Keratinocyte (primary cell): ENCODE measurements at regions not wholly inside any gene's neighbourhood (a gene's known extent, or its start where the extent isn't known, plus 50 kb on each side); places are given as distances from the start of the nearest gene placed in this dataset.

Experiments
- DNase-seq: peaks from one replicate; pipeline ENCODE4 v3.0.0-alpha.2; 2011; ENCODE audit warnings: low read depth, missing footprints, low spot score
- FAIRE-seq: peaks from 2 replicates; lab custom pipeline; 2011; peaks lifted over from hg19 to GRCh38; lab: Jason Lieb, UNC
- H2AFZ ChIP-seq: 2 replicates; pipeline ENCODE4 v1.6.0; 2012; ENCODE audit warnings: low read length, control low read depth, inconsistent platforms; ENCODE audit not compliant: control insufficient read depth
- H3K27ac ChIP-seq: 2 replicates; pipeline ENCODE4 v1.5.1; 2011; ENCODE audit warnings: low read length; ENCODE audit not compliant: control insufficient read depth, insufficient read depth
- H3K27me3 ChIP-seq: 3 replicates; pipeline ENCODE4 v1.6.0; 2011; ENCODE audit warnings: low read length; ENCODE audit not compliant: control insufficient read depth, insufficient read depth; ENCODE audit errors: extremely low read depth
- H3K36me3 ChIP-seq, 2 experiments: 2 replicates in 1 of 2; 3 replicates in 1 of 2; pipeline ENCODE4 v1.5.1; 2011; ENCODE audit warnings: low read length in 2 of 2, mild to moderate bottlenecking in 1 of 2; ENCODE audit not compliant: control insufficient read depth in 2 of 2, insufficient read depth in 2 of 2; ENCODE audit errors: extremely low read depth in 1 of 2
- H3K4me1 ChIP-seq: 3 replicates; pipeline ENCODE4 v1.5.1; 2011; ENCODE audit warnings: low read length; ENCODE audit not compliant: control insufficient read depth, insufficient read depth; ENCODE audit errors: extremely low read depth
- H3K4me2 ChIP-seq: 3 replicates; pipeline ENCODE4 v1.6.0; 2011; ENCODE audit warnings: low read depth, low read length; ENCODE audit not compliant: control insufficient read depth, insufficient read depth; ENCODE audit errors: extremely low read depth
- H3K4me3 ChIP-seq, 3 experiments: fragments of 200-600 bp in 1 of 3; sonication (generic) in 1 of 3; 2 replicates in 2 of 3; 3 replicates in 1 of 3; pipeline ENCODE4 v1.5.1; 2011 to 2016; ENCODE audit warnings: low read length in 3 of 3, mild to moderate bottlenecking in 3 of 3, control low read depth in 2 of 3, inconsistent platforms in 1 of 3, low read depth in 1 of 3, mixed read lengths in 1 of 3, mixed run types in 1 of 3, moderate library complexity in 1 of 3; ENCODE audit not compliant: control insufficient read depth in 2 of 3, insufficient read depth in 2 of 3; ENCODE audit errors: extremely low read depth in 1 of 3
- H3K79me2 ChIP-seq: 2 replicates; pipeline ENCODE4 v1.6.0; 2012; ENCODE audit warnings: low read length; ENCODE audit not compliant: control insufficient read depth, insufficient read depth
- H3K9ac ChIP-seq: 3 replicates; pipeline ENCODE4 v1.6.0; 2011; ENCODE audit warnings: low read length; ENCODE audit not compliant: control insufficient read depth, insufficient read depth; ENCODE audit errors: extremely low read depth
- H3K9me1 ChIP-seq: 3 replicates; pipeline ENCODE4 v1.6.0; 2011; ENCODE audit warnings: low read length; ENCODE audit not compliant: control insufficient read depth, insufficient read depth; ENCODE audit errors: extremely low read depth
- H3K9me3 ChIP-seq: 2 replicates; pipeline ENCODE4 v1.5.1; 2012; ENCODE audit warnings: low read depth, low read length; ENCODE audit not compliant: control insufficient read depth
- H4K20me1 ChIP-seq: 3 replicates; pipeline ENCODE4 v1.6.0; 2011; ENCODE audit warnings: low read length; ENCODE audit not compliant: control insufficient read depth, insufficient read depth; ENCODE audit errors: extremely low read depth
- EZH2 ChIP-seq: IDR thresholded peaks from one replicate; pipeline ENCODE4 v1.6.1; 2012; ENCODE audit warnings: inconsistent platforms, mild to moderate bottlenecking, low read length, moderate library complexity
- dilution Hi-C: fragments of 300-500 bp; cut with MboI; formaldehyde crosslinking; loops from one replicate; pipeline ENCODE4 v1.7.0; 2020; ENCODE audit warnings: low sequenced_read_pairs; ENCODE audit not compliant: extremely low pct_ligation_motif_present
- TF ChIP-seq, protein P1 (sequence below), 3 experiments: IDR thresholded peaks in 1 of 3; conservative IDR thresholded peaks in 1 of 3; optimal IDR thresholded peaks in 1 of 3; 2 replicates in 2 of 3; 3 replicates in 1 of 3; pipeline versions ENCODE3 to v1.5.1; 2011; ENCODE audit warnings: low read length in 3 of 3, mild to moderate bottlenecking in 3 of 3, moderate library complexity in 2 of 3, control low read depth in 1 of 3, inconsistent platforms in 1 of 3; ENCODE audit not compliant: insufficient read depth in 2 of 3; ENCODE audit errors: extremely low read depth in 1 of 3

- Histone ChIP-seq H3K4me3 (no peak overlapping the region), H3K9me1 (no peaks in the 10 kb centered on the region), H3K9ac (no peak overlapping the region), H3K36me3 (no peaks in the 10 kb centered on the region), H4K20me1 (no peaks in the 10 kb centered on the region), H3K9me3 (no peaks in the 10 kb centered on the region), H2AFZ (no peak overlapping the region), H3K79me2 (no peaks in the 10 kb centered on the region), H3K27ac (no peak overlapping the region), H3K27me3 (no peaks in the 10 kb centered on the region), H3K4me2 (no peak overlapping the region), H3K4me1 (no peaks in the 10 kb centered on the region)
- dilution Hi-C loops, result no loop called here
- FAIRE-seq (no peak), DNase-seq (no peak)
- TF ChIP-seq, protein P1, sequence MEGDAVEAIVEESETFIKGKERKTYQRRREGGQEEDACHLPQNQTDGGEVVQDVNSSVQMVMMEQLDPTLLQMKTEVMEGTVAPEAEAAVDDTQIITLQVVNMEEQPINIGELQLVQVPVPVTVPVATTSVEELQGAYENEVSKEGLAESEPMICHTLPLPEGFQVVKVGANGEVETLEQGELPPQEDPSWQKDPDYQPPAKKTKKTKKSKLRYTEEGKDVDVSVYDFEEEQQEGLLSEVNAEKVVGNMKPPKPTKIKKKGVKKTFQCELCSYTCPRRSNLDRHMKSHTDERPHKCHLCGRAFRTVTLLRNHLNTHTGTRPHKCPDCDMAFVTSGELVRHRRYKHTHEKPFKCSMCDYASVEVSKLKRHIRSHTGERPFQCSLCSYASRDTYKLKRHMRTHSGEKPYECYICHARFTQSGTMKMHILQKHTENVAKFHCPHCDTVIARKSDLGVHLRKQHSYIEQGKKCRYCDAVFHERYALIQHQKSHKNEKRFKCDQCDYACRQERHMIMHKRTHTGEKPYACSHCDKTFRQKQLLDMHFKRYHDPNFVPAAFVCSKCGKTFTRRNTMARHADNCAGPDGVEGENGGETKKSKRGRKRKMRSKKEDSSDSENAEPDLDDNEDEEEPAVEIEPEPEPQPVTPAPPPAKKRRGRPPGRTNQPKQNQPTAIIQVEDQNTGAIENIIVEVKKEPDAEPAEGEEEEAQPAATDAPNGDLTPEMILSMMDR (optimal IDR thresholded peaks at IDR 0.05 in 1 of 3, IDR thresholded peaks at IDR 0.05 in 1 of 3, conservative IDR thresholded peaks at IDR 0.05 in 1 of 3; ENCODE audit: extremely low read depth in 1 of 3, insufficient read depth in 2 of 3, low read length in 3 of 3), result no peak
- no peak for TF ChIP-seq EZH2
Observed at GRCh38 chr2:193861557-193861956, 1666.8 kb upstream of the TMEFF2 start.

GRCh38 chr2:193847991-193848390 lies 1653.3 kb upstream of the TMEFF2 start:
- H3K36me3 ChIP-seq, result no peaks in the 10 kb centered on the region
- no peaks in the 10 kb centered on the region for H4K20me1 ChIP-seq
- no peak overlapping the region for H3K27ac ChIP-seq
- FAIRE-seq, result no peak
- no peaks in the 10 kb centered on the region for H3K27me3 ChIP-seq
- no peak for DNase-seq
- H2AFZ ChIP-seq, result no peak overlapping the region
- no peaks in the 10 kb centered on the region for H3K4me1 ChIP-seq
- H3K4me2 ChIP-seq, result no peak overlapping the region
- no peak overlapping the region for H3K4me3 ChIP-seq
- no peaks in the 10 kb centered on the region for H3K9me1 ChIP-seq
- dilution Hi-C loops, result no loop called here
- H3K9me3 ChIP-seq, result no peaks in the 10 kb centered on the region
- no peak for TF ChIP-seq EZH2
- TF ChIP-seq, protein P1 (optimal IDR thresholded peaks at IDR 0.05 in 1 of 3, IDR thresholded peaks at IDR 0.05 in 1 of 3, conservative IDR thresholded peaks at IDR 0.05 in 1 of 3; ENCODE audit: extremely low read depth in 1 of 3, insufficient read depth in 2 of 3, low read length in 3 of 3), result no peak
- H3K9ac ChIP-seq, result no peak overlapping the region
- H3K79me2 ChIP-seq, result no peaks in the 10 kb centered on the region
